ENCODE measurements at regions not wholly inside any gene's neighbourhood (a gene's known extent, or its start where the extent isn't known, plus 50 kb on each side); places are given as distances from the start of the nearest gene placed in this dataset.

GRCh38 chr2:196356332-196356731 lies 185.0 kb upstream of the STK17B start:
- no peak for DNase-seq (ENCODE audit: low spot score)

DNA sequence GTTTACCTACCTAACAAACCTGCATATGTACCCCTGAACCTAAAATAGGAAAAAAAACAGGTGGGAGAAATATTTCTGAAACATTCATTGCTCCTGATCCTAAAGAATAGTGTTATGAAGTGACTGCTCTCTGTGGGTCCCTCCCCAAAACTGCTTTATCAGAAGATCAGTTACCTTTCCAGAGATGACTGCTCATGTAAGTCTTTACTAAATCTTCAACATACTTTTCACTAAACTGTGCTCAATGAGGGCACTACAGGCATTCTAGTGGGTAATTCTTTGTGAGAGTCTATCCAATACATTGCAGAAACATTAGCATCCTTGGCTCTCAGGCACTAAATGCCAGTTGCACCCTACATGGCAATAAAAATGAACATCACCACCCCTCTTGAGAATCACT lies 189.3 kb upstream of the STK17B start:
- DNase-seq (ENCODE audit: low spot score), result no peak

DNA sequence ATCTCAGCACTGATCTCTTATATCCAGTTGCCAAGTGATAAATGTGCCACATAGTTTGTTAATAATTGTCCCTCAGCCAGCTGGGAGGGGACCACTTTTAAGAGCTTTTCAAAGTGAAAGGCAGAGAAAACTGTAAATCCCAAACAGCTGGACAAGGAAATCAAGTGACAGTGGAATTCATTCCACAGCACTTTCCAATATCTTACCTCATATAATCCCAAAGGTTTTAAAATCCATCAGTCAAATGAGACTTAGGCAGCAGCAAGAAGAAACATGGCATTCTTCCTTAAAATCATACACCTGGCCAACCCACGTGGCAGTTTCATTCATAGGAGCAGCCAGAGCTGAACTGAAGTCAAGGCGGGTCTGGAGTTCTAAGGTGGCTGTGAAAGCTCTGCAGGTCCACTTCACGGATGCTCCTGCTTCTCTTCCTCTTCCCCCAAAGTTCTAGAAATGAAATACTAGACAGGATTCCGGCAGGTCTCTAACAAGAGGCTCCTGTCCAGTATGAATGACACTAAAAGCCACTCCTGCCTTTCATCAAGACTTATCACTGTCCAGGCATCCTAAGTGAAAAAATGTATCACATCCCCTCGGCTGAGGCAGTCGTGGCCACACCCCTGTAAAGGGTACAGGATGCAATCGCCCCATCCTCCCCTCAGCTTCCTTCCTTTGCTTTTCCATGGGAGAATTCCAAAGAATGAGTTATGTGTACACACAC lies 190.4 kb upstream of the STK17B start:
- no peak for DNase-seq (ENCODE audit: low spot score)

DNA sequence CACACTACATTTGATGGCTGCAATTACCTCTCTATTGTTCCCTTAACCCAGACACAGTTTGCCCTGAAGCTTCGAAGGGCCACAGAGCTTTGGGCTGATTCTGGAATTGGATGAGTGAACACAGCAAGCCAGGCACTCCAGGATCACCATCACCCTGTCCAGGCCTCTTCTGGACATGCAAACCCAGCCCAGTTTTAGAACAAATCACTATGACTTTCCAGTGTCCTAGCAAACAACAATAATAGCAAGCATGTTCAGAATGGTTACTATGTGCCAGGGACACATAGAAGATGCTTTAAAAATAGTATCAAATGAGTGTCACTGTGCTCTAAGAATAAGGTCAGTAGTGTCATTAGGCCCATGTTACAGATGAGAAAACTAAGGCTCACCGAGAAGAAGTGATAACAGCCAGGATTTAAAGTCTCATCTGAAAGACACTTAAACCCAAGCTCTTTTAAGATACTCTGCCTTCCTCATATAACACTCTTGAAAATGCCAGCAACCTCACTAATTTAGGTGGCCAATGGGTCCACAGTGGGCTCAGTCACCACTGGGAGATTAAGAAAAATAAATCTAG lies 191.7 kb upstream of the STK17B start:
- no peak for DNase-seq (ENCODE audit: low spot score)

DNA sequence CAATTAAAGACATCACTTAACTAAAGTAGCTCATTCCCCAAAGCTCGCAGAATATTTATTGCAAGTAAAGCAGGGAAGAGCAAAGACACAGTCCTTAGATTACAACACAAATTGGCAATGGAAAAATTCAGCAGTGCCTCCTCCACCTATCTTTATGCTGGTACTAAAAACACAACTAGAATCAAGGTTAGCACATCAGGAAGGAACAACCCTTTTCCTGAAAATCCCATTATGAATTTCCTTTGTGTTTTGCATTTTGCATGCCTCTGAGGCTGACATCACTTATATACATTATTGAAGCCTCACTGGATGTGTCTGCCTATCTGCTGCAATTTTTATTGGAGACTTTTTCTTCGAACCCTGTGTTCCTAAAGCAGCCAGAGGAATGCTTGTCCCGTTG lies 193.8 kb upstream of the STK17B start:
- DNase-seq (ENCODE audit: low spot score), result no peak

GRCh38 chr2:196365923-196366322 lies 194.5 kb upstream of the STK17B start:
- no peak for DNase-seq (ENCODE audit: low spot score)

DNA sequence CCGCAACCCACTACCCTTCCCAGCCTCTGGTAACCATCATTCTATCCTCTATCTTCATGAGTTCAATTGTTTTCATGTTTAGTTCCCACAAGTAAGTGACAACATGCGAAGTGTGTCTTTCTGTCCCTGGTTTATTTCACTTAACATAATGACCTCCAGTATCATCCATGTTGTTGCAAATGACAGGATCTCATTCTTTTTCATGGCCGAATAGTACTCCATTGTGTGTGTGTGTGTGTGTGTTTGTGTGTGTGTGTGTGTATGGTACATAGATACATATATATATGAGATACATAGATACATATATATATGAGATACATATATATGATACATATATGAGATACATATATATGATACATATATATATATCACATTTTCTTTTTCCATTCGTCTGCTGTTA lies 196.3 kb upstream of the STK17B start:
- no peak for DNase-seq (ENCODE audit: low spot score)

DNA sequence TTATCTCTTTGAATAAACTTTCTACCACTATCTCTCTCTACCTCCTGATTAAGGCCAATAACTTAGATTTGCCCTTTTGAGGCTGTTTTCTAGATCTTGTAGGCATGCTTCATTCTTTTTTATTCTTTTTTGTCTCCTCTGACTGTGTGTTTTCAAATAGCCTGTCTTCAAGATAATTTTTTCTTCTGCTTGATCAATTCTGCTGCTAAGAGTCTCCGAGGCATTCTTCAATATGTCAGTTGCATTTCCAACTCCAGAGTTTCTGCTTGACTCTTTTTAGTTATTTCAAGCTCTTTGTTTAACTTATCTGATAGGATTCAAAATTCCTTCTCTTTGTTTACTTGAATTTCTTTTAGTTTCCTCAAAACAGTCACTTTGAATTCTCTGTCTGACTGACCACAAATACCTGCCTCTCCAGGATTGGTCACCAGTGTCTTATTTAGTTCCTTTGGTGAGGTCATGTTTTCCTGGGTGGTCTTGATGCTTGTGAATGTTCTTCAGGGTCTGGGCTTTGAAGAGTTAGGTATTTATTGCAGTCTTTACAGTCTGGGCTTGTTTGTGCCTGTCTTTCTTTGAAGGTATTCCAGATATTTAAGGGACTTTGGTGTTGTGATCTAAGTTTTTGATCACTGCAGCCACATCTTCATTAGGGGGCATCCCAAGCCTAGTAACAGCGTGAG lies 197.3 kb upstream of the STK17B start:
- DNase-seq (ENCODE audit: low spot score), result no peak

DNA sequence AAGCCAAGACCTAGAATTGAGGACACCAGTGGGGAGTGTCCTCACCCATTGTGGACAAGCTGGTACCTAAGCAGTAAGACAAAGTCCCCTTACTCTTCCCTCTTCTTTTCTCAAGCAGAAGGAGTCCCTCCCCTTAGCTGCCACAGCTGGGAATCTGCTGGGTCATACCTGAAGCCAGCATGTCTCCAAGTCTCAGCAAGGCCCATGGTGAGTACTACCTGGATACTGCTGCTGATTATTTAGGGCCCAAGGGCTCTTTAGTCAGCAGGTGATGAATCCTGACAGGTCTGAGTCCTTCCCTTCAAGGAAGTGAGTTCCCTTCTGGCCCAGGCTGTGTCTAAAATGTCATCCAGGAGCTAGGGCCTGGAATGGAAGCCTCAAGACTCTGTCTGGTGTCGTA lies 198.6 kb upstream of the STK17B start:
- DNase-seq (ENCODE audit: low spot score), result no peak

GRCh38 chr2:196370381-196370780 lies 199.0 kb upstream of the STK17B start:
- DNase-seq (ENCODE audit: low spot score), result no peak

- no peak for DNase-seq (ENCODE audit: low spot score)
Observed at GRCh38 chr2:196372276-196372809, 201.0 kb upstream of the STK17B start.

DNA sequence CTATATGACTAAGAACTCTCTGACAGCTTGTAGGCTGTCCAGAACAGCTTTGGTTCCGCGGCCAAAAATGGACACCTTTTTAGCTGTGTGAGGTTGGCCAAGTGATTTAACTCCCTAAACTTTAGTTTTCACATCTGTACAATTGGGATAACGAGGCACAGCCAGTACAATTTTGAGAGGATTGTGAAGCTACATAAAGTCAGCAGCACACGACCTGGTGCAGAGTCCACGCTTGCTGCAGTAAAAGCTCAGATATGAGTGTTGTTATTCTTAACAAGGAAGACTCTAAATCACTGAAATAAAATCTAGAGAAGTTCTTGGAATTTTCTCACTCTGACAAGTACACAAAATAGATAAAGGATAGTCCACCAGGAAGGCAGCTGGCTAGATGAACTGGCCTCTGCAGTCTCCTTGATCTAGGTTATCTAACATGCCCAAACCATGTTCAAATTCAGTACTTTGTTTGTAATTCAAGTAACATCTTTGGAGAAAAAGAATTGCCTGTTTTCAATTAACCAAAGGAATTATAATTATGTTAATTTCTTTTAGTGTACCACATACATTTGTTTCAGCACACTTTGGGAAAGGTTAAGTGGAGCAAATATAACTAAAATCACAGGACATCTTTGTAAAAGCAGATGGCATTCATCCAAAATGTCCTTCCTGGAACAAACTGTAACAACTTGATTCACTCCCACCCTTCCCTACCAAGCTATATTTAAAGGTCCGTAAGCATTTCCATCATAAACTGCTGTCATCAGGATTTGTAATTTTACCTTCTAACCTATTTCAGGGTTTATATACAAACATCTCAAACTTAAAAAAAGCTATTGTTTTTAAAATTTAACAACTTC lies 201.7 kb upstream of the STK17B start:
- DNase-seq (ENCODE audit: low spot score), result no peak

- no peak for DNase-seq (ENCODE audit: low spot score)
Observed at GRCh38 chr2:196376984-196377877, 205.9 kb upstream of the STK17B start.

DNA sequence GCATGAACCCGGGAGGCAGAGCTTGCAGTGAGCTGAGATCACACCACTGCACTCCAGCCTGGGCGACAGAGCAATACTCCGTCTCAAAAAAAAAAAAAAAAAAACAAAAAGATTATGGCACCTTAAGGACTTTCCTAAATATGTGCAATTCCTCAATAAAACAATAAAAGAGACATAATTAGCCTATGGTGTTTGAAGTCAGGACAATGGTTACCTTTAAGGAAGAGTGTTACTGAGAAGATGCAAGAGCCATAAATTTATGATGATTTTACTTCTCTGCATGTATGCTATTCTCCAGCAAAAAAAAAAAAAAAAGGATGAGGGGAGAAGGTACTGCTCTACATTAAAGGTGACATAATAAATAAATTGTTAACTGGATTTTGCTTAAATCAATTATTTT lies 208.2 kb upstream of the STK17B start:
- no peak for DNase-seq (ENCODE audit: low spot score)

- no peak for DNase-seq (ENCODE audit: low spot score)
Observed at GRCh38 chr2:196380098-196380497, 208.7 kb upstream of the STK17B start.

- DNase-seq (ENCODE audit: low spot score), result no peak
Observed at GRCh38 chr2:196380575-196380974, 209.2 kb upstream of the STK17B start.

- no peak for DNase-seq (ENCODE audit: low spot score)
Observed at GRCh38 chr2:196381464-196381863, 210.1 kb upstream of the STK17B start.

- no peak for DNase-seq (ENCODE audit: low spot score)
Observed at GRCh38 chr2:196383799-196384198, 212.4 kb upstream of the STK17B start.

GRCh38 chr2:196384729-196385128 lies 213.4 kb upstream of the STK17B start:
- DNase-seq (ENCODE audit: low spot score), result no peak

DNA sequence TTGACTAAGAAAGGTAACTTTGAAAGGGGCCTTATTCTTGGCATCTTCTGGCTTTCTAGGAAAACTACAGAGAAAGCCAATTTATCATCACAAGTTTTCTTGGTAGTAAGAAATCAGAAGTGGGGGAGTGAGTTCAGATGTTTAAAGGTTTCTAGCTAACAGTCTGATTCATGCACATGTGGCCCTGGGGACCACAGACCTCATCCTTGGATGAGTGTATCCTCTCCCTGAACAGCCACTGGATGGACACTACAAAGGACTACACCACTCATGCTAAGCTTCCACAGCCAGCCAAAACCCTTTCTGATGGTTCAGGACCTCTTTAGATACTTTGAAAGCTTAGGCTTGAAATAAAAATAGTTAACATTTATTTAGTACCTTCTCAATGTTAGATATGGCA lies 218.3 kb upstream of the STK17B start:
- DNase-seq (ENCODE audit: low spot score), result no peak

Data from A172 (cell line).